ENCODE measurements at regions not wholly inside any gene's neighbourhood (a gene's known extent, or its start where the extent isn't known, plus 50 kb on each side); places are given as distances from the start of the nearest gene placed in this dataset.

DNA sequence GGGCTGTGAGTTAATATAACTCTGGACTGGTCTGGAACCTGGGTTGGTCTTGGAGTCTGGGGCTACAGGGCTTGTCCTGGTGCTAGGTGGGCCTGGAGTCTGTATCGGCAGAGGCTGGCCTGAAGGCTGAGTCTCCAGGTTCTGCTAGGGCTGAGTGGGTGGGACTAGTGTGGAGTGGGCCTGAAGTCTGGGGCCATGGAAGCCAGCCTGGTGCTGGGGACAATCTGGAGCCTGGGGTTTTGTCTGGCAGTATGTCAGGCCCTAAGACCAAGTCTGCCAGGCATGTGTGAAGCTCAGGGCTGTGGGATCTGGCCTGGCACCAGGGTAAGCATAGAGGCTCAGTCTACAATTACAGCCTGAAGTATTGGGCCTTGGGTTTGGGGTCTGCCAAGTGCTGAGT lies 742.6 kb upstream of the GRIA3 start:
- TF ChIP-seq SIN3A (IDR thresholded peaks at IDR 0.05; ENCODE audit: borderline replicate concordance, insufficient read depth, low read length): no peak
- TF ChIP-seq, protein P1, sequence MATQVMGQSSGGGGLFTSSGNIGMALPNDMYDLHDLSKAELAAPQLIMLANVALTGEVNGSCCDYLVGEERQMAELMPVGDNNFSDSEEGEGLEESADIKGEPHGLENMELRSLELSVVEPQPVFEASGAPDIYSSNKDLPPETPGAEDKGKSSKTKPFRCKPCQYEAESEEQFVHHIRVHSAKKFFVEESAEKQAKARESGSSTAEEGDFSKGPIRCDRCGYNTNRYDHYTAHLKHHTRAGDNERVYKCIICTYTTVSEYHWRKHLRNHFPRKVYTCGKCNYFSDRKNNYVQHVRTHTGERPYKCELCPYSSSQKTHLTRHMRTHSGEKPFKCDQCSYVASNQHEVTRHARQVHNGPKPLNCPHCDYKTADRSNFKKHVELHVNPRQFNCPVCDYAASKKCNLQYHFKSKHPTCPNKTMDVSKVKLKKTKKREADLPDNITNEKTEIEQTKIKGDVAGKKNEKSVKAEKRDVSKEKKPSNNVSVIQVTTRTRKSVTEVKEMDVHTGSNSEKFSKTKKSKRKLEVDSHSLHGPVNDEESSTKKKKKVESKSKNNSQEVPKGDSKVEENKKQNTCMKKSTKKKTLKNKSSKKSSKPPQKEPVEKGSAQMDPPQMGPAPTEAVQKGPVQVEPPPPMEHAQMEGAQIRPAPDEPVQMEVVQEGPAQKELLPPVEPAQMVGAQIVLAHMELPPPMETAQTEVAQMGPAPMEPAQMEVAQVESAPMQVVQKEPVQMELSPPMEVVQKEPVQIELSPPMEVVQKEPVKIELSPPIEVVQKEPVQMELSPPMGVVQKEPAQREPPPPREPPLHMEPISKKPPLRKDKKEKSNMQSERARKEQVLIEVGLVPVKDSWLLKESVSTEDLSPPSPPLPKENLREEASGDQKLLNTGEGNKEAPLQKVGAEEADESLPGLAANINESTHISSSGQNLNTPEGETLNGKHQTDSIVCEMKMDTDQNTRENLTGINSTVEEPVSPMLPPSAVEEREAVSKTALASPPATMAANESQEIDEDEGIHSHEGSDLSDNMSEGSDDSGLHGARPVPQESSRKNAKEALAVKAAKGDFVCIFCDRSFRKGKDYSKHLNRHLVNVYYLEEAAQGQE (IDR thresholded peaks at IDR 0.05; ENCODE audit: insufficient read depth in 1 of 2, low read depth in 2 of 2, low read length in 2 of 2): no peak
- no peak for TF ChIP-seq POLR2AphosphoS5 (IDR thresholded peaks at IDR 0.05; ENCODE audit: low read depth, low read length)
- TF ChIP-seq TAF1 (IDR thresholded peaks at IDR 0.05; ENCODE audit: borderline replicate concordance, insufficient read depth, low read length): no peak
- no peak for TF ChIP-seq FOXP2 (optimal IDR thresholded peaks at IDR 0.05; ENCODE audit: borderline replicate concordance, extremely low read depth, extremely low read length, insufficient read depth)

Measured in PFSK-1 (cell line).